ENCODE measurements at regions not wholly inside any gene's neighbourhood (a gene's known extent, or its start where the extent isn't known, plus 50 kb on each side); places are given as distances from the start of the nearest gene placed in this dataset.

GRCh38 chr2:147141930-147142329 is 702.9 kb upstream of the ACVR2A start:
- TF ChIP-seq POLR2A (IDR thresholded peaks at IDR 0.05) (no peak), CTCF (IDR thresholded peaks at IDR 0.05) (no peak), POLR2AphosphoS5 (IDR thresholded peaks at IDR 0.05) (no peak)
